Stimulated activated naive B cell treated with anti-CD40 and anti-IgM and Interleukin-4, amounts not matched to agents 10 μg/mL and 1 μg/mL and 100 μg/mL, for 72 hours (primary cell): ENCODE measurements at regions not wholly inside any gene's neighbourhood (a gene's known extent, or its start where the extent isn't known, plus 50 kb on each side); places are given as distances from the start of the nearest gene placed in this dataset.

Experiments
- ATAC-seq, 2 donors: fragments of 150-1000 bp; cut with Tn5 transposase; replicated peaks; 2 replicates each; pipeline ENCODE4 v1.10.0; 2021; ENCODE audit warnings: moderate library complexity in 1 of 2
- DNase-seq: peaks from one replicate; pipeline ENCODE4 v3.0.0; 2021
- H3K27ac Mint-ChIP-seq: one replicate; pipeline ENCODE4 v1.8.0; 2022; ENCODE audit warnings: mild to moderate bottlenecking, mixed read lengths
- H3K27me3 Mint-ChIP-seq, 2 donors: one replicate each; pipeline ENCODE4 v1.8.0; 2022; ENCODE audit warnings: mixed read lengths in 2 of 2
- H3K36me3 Mint-ChIP-seq, 2 donors: one replicate each; pipeline ENCODE4 v1.8.0; 2022; ENCODE audit warnings: mixed read lengths in 2 of 2, mild to moderate bottlenecking in 1 of 2
- H3K4me1 Mint-ChIP-seq, 2 donors: one replicate each; pipeline ENCODE4 v1.8.0; 2022; ENCODE audit warnings: mixed read lengths in 2 of 2, mild to moderate bottlenecking in 1 of 2
- H3K4me3 Mint-ChIP-seq, 2 donors: one replicate each; pipeline ENCODE4 v1.8.0; 2022; ENCODE audit warnings: mild to moderate bottlenecking in 2 of 2, mixed read lengths in 2 of 2, moderate library complexity in 1 of 2
- H3K9me3 Mint-ChIP-seq, 2 donors: one replicate each; pipeline ENCODE4 v1.8.0; 2022; ENCODE audit warnings: mixed read lengths in 2 of 2, mild to moderate bottlenecking in 1 of 2

DNA sequence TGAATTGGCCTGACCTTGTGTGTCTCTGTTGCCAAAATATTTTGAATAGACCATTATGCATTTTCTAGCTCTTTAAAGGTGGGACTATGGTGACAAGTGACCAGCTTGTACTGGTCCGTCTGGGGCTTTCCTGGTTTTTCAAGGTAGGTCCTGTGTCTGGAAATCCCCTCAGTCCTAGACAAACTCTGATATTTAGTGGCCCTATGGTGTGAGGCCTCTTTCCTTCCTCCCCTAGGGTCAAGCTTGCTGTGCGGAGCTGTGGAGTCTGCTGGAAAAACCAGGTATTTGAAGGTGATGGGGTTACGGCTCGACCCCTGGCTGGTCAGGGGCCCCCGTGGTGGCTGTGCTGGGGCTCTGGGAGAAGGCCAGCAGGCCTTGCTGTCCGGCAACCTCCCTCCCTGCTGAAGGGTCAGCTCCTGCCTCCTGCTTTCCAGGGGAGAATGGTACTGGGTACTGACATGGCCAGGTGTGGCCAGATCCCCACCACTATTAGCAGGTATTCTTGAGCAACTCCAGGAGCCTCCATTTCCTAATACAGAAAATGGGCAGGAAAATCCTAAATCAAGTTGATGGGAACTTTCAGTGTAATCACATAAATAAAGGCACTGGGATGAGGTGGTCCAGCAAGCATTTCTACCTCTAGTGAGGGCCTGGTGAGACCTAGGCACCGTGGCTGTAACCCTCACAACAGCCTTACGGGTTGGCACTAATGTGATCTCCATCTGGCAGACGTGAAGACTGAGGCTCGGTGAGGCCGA, 86.2 kb upstream of the HS6ST1 start:
- H3K9me3 Mint-ChIP-seq, result no peaks in the 10 kb centered on the region
- H3K27ac Mint-ChIP-seq, result no peak overlapping the region
- no peaks in the 10 kb centered on the region for H3K36me3 Mint-ChIP-seq
- ATAC-seq (no peak), DNase-seq (no peak)
- no peak overlapping the region for H3K4me3 Mint-ChIP-seq
- H3K27me3 Mint-ChIP-seq, result no peaks in the 10 kb centered on the region
- H3K4me1 Mint-ChIP-seq, result no peaks in the 10 kb centered on the region

DNA sequence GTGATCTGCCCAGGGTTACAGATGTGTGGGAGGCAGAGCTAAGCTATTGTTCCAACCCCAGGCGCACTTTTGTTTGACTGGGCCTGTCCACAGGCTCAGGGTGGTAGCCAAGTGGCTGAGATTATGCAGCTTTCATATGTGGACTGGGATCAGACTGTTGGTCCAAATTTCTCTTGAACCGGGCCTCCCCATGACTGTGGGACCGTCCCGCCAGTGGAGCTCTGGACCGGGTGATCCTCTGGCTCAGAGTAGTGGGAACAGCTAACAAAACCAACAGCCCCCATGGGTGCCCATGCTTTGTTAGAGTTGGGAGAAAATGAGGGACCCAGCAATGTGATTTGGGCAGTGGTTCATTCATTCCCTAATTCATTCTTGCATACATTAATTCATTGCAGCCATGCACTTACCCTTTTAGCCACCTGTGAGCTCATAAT, 86.8 kb upstream of the HS6ST1 start:
- Mint-ChIP-seq H3K27ac (no peak overlapping the region), H3K9me3 (no peaks in the 10 kb centered on the region), H3K36me3 (no peaks in the 10 kb centered on the region), H3K4me3 (no peak overlapping the region), H3K4me1 (no peaks in the 10 kb centered on the region), H3K27me3 (no peaks in the 10 kb centered on the region)
- no peak for ATAC-seq
- DNase-seq, result no peak

DNA sequence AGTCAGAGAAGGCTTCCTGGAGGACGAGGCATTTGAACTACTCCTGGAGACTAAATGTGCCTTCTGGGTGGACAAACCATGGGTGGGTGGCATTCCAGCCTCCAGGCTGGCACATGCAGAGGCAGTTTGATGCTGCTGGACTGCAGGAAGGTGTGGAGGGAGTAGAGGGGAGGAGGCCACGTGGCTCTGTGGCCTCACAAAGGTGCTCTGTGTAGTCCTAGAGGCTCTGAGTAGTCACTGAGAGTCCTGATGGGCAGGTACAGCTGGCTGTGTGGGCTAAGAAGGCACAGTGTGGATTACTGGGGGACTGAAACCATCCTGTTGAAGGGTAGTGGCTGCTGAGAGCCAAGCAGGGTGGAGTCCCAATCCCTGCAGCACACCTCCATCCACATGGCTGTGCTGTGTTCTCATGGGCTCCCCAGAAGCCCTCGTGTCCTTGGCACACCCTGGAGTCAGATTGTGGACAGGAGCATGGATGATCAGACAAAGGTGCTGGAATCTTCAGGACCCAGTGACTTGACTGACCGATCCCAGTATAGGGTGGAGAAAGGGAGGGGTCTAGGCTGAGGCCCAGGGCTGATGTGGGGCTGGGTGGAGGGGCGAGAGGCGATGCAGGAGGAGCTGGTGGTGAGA, 87.4 kb upstream of the HS6ST1 start:
- Mint-ChIP-seq H3K36me3 (no peaks in the 10 kb centered on the region), H3K4me1 (no peaks in the 10 kb centered on the region), H3K27me3 (no peaks in the 10 kb centered on the region), H3K27ac (no peak overlapping the region), H3K9me3 (no peaks in the 10 kb centered on the region), H3K4me3 (no peak overlapping the region)
- DNase-seq (no peak), ATAC-seq (no peak)

DNA sequence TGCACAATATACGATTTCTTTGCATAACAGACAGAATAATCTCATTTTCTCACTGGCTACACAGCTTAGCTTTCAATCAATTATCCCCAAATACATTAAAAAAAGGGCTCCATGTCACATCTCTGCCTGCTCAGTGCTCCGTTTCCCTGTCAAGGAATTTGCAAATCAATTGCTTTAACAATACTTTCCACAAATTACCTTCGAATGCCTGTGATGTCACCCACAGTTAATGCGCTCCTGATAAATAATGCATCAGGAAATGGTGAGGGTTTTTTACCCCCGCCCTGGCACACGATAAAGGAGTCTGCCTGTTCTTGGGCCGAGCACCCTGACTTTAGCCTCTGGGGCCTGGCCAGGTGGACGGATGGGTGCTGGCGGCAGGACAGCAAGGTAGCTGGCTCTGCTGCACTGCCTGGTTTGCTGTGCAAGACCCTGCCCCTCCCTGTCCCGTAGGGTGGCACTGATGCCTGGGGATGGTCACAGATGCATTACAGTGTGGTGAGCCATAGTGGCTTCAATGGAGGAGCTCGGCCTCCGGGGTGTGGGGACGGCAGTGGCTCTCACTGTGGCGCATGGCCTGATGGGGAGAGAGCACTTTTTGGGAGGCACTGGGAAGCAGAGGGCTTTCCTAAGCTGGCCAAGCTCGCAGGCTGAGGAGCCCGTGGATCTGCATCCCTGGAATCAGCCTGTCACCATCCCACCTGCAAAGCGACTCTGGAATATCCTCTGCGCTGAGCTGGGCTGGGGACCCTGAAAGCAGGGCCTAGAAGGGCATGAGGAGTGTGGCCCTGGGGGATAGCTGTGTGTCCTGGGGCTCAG, 88.3 kb upstream of the HS6ST1 start:
- no peak overlapping the region for H3K4me3 Mint-ChIP-seq
- no peak overlapping the region for H3K27ac Mint-ChIP-seq
- H3K9me3 Mint-ChIP-seq, result no peaks in the 10 kb centered on the region
- DNase-seq (no peak), ATAC-seq (no peak)
- H3K4me1 Mint-ChIP-seq, result peaks cover 0 to under 1% of the 10 kb centered on the region in 2 donors
- no peaks in the 10 kb centered on the region for H3K27me3 Mint-ChIP-seq
- no peaks in the 10 kb centered on the region for H3K36me3 Mint-ChIP-seq

DNA sequence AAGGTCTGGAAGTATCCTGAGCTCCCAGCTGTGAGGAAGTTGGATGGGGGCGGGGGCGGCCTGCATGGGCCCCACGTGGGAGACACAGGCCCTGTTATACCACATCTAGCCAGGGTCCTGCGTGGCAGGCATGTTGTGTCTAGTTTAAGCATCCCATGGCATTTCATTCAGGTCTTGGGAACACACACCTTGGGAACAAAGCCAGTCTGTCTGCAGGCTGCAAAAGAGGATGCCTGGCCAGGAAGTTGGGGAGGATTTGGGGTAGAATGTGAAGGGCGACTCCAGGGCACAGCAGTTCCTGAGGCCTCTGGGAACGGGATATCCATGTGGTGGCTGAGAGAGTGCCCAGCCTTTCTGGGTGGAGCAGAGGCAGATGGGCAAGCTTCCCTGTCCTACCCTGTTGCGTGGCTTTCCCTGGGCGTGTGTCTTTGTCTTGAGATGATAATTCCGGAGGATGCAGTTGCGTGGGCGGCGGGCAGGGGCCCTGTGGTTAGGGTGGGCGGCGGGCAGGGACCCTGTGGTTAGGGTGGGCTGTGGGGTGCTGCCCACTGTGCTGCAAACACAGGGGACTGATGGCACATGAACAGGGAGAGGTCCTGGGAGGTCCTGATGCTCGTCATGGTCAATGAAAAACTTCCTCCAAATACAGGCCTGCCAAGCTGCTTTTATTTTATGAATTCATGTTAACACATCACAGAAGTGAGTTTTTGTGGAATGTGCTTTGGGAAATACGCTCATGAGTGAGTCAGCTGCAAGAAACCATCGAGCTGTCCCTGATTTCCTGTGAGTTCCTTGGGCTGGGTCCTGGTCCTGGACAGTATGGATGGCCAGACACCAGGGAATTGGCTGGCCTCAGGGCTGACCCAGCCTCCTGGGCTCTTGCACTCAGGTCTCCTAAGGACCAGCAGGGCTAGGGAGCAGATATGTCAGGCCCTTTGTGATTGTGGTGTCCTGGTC, 90.0 kb upstream of the HS6ST1 start:
- Mint-ChIP-seq H3K27ac (no peak overlapping the region), H3K27me3 (no peaks in the 10 kb centered on the region), H3K4me3 (no peak overlapping the region), H3K9me3 (no peaks in the 10 kb centered on the region), H3K36me3 (no peaks in the 10 kb centered on the region), H3K4me1 (peaks cover 2 to 17% of the 10 kb centered on the region in 2 donors)
- DNase-seq, result no peak
- ATAC-seq, result no peak

DNA sequence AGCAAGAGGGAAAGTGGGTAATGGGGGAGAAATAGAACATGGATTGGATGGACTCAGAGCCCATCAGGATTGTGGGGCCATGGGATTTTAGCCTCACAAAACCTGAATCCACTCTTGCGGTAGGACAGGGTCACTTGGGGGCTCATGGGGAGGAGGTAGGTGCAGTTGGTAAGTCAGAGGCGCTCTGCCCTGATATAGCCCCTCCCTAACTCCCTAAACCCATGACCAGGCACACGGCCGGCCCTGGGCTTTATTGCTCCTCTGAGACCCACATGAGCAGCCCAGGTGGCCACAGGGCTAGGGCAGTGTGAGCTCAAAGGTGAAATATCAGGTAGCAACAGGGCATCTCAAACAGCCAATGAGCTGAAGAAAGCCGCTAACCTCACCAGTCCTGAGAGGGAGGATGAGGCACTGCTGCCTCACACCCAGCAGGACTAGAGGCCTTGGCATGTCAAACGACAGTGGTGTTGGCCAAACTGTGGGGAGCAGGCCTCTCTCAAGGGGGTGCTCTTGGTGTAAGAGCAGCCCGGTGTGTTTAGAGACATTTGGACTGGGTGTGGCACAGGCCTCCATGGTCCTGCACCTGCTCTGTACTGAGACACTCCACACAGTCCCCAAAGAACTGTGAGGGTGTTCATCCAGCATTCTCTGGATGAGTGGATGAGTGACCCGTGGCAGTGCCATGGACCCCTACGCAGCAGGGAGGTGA, 90.8 kb upstream of the HS6ST1 start:
- Mint-ChIP-seq H3K4me3 (no peak overlapping the region), H3K36me3 (no peaks in the 10 kb centered on the region), H3K9me3 (no peaks in the 10 kb centered on the region), H3K27me3 (no peaks in the 10 kb centered on the region), H3K4me1 (peaks cover 2 to 17% of the 10 kb centered on the region in 2 donors), H3K27ac (no peak overlapping the region)
- DNase-seq (no peak), ATAC-seq (no peak)

DNA sequence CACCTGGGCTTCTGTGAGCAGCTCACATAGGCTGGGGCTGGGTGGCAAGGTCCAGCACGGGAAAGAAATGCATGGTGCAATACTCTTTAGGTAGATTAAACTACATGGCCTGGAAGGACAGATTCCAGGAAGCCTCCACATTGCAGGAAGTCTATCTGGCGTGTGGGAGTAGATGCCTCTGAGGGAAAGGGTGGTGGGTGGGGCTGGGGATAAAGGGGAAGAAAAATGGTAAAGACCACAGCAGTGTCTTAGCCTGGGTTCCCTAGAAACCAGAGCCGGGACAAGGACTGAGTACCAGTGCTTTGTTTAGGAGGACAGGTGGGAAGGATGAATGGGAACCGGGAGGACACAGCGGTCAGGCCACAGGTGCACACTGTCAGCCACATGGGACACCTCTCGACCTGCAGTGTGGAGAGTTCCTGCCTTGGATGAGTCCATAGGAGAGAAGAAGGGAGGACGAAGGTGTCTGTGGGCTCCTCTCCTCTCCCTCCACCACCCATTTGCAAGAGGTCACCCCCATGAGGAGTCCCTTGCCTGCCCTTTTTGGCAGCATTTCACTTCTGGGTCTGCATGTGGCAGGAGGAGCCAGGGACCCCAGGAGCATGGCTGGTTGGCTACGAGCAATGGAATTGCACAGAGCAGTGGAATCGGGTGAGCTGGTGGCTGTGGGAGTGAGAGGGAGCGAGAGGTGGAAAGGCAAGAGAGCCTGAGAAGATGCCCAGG, 91.5 kb upstream of the HS6ST1 start:
- Mint-ChIP-seq H3K27ac (no peak overlapping the region), H3K27me3 (no peaks in the 10 kb centered on the region)

DNA sequence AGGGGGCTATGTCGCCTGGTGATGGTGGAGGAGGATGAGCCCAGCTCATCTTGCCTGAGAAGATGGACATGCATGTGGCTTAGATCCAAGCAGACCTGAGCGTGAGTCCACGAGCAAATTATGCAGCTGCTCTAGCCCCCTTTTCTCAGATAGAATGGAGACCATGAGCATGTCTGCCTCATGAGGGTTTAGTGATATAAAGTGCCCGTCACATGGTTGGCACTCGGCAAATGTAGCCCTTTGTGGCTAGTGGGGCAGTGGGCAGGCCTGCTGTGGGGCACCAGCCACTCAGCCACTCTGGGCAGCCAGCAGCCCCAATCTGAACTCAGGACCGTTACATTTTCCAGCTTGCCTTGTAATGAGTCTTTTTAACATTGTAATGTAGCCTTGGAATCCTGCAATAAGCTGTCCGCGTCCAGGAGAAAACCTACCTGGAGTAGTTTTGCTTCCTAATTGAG, 92.1 kb upstream of the HS6ST1 start:
- no peak overlapping the region for H3K4me3 Mint-ChIP-seq
- H3K4me1 Mint-ChIP-seq, result peaks cover 2 to 17% of the 10 kb centered on the region in 2 donors
- H3K9me3 Mint-ChIP-seq, result no peaks in the 10 kb centered on the region
- ATAC-seq (no peak), DNase-seq (no peak)
- H3K27ac Mint-ChIP-seq, result no peak overlapping the region
- H3K27me3 Mint-ChIP-seq, result no peaks in the 10 kb centered on the region
- no peaks in the 10 kb centered on the region for H3K36me3 Mint-ChIP-seq

More for the DNA sequence above, 91.5 kb upstream of the HS6ST1 start:
- no peak overlapping the region for H3K4me3 Mint-ChIP-seq
- DNase-seq (no peak), ATAC-seq (no peak)
- no peaks in the 10 kb centered on the region for H3K36me3 Mint-ChIP-seq
- H3K9me3 Mint-ChIP-seq, result no peaks in the 10 kb centered on the region
- H3K4me1 Mint-ChIP-seq, result peaks cover 2 to 17% of the 10 kb centered on the region in 2 donors

DNA sequence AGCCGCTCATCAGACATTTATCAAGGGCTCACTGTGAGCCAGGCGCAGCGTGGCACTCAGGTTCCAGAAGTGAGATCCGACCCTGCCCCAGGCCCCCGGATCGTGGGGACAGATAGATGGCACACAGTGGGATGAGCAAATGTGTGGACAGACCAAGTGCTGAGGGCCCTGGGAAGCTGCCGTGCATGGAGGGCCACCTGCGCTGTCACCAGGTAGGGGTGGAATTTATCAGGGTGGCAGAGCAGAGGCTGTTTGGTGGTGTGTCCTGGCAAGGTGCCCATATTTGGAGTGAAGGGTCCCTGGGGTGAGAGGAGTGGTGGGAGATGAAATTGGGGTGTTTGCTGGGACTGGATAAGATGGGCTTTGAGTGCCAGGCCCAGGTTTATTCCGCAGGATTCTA, 92.8 kb upstream of the HS6ST1 start:
- ATAC-seq, result no peak
- DNase-seq, result no peak
- Mint-ChIP-seq H3K36me3 (no peaks in the 10 kb centered on the region), H3K9me3 (no peaks in the 10 kb centered on the region), H3K4me1 (peaks cover 2 to 17% of the 10 kb centered on the region in 2 donors), H3K4me3 (no peak overlapping the region), H3K27ac (no peak overlapping the region), H3K27me3 (no peaks in the 10 kb centered on the region)

DNA sequence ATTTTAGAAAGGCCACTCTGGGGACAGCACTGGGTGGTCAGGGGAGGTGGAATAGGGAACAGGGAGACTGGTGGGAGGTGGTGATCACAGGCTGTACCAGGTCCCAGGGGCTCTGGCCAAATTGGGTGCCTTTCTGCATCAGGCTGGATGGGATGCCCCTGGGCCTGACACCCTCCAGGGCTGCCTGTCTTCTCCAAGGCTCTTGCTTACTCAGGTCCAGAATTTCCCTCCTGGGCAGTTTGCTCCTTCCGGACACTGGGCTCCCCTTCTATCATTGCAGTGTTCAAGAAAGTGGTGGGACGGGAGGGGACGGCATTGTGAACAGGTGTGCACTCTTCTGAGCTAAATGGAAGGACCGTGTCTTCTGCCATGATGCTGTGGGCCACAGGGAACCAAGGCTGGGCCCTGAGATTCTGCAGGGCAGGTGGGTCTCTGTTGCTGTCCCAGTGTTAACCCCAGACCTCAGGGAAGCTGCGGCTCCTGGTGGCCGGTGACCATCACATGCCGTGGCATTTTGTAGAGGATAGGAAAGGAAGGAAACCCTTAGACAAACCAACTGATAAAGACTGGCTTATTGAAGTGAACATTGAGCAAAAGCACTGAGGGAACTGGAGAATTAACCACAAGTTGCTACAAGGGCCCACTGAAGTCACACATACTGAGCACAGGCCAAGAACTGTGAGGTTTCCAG, 93.7 kb upstream of the HS6ST1 start:
- H3K36me3 Mint-ChIP-seq, result no peaks in the 10 kb centered on the region
- ATAC-seq (peak; percentile 7 to 12), DNase-seq (no peak)
- H3K27ac Mint-ChIP-seq, result no peak overlapping the region
- H3K27me3 Mint-ChIP-seq, result no peaks in the 10 kb centered on the region
- no peak overlapping the region for H3K4me3 Mint-ChIP-seq
- no peaks in the 10 kb centered on the region for H3K9me3 Mint-ChIP-seq
- peaks cover 2 to 17% of the 10 kb centered on the region in 2 donors for H3K4me1 Mint-ChIP-seq

DNA sequence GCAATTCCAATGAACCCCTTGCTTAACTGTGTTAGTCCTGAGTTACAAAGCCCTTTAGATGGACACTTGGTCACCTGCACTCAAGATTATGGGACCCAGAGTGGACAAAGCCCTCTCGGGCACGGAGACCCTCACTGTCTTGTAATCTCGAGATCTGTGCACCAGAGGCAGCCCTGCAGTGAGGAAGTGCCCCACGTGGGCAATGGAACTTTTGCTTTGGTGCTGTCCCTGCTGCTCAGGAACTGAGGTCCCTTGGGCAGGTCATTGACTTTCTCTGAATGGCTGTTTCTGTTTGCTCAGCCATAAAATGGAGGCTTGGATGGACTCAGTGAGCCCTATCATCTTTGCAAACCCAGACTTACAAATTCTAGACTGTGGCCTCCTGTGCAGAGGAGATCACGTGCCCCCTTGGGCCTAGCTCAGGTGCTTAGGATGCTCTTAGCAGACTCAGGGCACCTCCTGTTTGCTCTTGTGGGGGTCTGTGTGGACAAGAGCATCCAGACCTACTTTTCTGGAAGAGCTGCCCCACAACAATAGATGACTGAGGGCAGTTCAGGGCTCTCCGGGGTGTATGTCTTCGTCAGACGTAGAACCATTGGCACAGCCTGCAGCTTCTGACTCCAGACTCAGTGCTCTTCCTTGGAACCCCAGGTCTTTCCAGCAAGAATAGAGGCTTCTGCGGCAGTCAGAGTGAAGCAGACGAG, 94.5 kb upstream of the HS6ST1 start:
- Mint-ChIP-seq H3K9me3 (no peaks in the 10 kb centered on the region), H3K27ac (no peak overlapping the region), H3K4me3 (no peak overlapping the region), H3K4me1 (peaks cover 2 to 17% of the 10 kb centered on the region in 2 donors), H3K36me3 (no peaks in the 10 kb centered on the region), H3K27me3 (no peaks in the 10 kb centered on the region)
- DNase-seq (no peak), ATAC-seq (peak; percentile 80)

DNA sequence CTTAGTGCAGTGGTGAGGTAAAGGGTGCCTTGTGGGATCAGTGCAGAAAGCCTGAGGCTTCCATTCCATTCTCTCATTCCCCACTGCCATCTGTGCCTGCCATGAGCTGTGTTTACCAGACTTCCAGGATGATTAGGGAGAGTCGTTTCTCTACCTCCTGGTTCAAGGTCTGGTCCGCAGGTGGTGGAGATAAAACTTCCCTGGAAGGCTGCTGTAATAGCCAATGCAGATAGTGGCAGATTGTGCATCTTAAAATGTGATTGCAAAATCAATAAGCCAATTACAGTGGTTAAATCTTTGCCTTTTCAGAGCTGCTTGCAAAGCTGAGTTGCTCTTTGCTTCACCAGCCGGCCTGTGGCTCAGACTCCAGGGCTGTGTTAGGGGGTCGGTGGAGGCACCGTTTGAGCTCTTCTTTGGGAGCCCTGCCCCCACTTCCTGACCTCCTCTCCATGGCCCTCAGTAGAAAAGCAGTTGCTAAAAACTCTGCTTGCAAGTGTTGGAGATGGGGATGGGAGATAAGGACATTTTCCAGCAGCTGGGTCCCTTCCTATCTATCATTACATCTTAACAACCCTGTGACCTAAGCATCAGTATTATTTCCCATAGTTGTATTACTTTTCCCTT, 95.2 kb upstream of the HS6ST1 start:
- no peak overlapping the region for H3K27ac Mint-ChIP-seq

More for the DNA sequence above, 95.2 kb upstream of the HS6ST1 start:
- Mint-ChIP-seq H3K36me3 (no peaks in the 10 kb centered on the region), H3K4me3 (no peak overlapping the region), H3K9me3 (no peaks in the 10 kb centered on the region), H3K4me1 (peaks cover 2 to 17% of the 10 kb centered on the region in 2 donors), H3K27me3 (no peaks in the 10 kb centered on the region)
- DNase-seq (no peak), ATAC-seq (no peak)
